DND-41 (cell line): ENCODE measurements at regions not wholly inside any gene's neighbourhood (a gene's known extent, or its start where the extent isn't known, plus 50 kb on each side); places are given as distances from the start of the nearest gene placed in this dataset.

Experiments used
- CTCF ChIP-seq: IDR thresholded peaks from 2 replicates; pipeline ENCODE4 v1.5.1; 2012; ENCODE audit warnings: borderline replicate concordance, low read length, moderate library complexity, mild to moderate bottlenecking; ENCODE audit not compliant: poor library complexity, severe bottlenecking; ENCODE audit errors: extremely low read depth
- EZH2 ChIP-seq: IDR thresholded peaks from 3 replicates; pipeline ENCODE4 v1.6.1; 2012; ENCODE audit warnings: borderline replicate concordance, low read depth, mild to moderate bottlenecking, moderate library complexity, low read length, inconsistent platforms; ENCODE audit not compliant: severe bottlenecking

- no peak for TF ChIP-seq CTCF
- TF ChIP-seq EZH2, result no peak
Observed at GRCh38 chr20:40319741-40320516, 369.1 kb downstream of the MAFB start.
